WTC11 (cell line): ENCODE measurements at regions not wholly inside any gene's neighbourhood (a gene's known extent, or its start where the extent isn't known, plus 50 kb on each side); places are given as distances from the start of the nearest gene placed in this dataset.

Source experiments
- ATAC-seq: fragments of 200-7000 bp; cut with Tn5 transposase; 2 replicates; pipeline ENCODE4 v1.10.0; 2021; ENCODE audit warnings: mild to moderate bottlenecking, moderate library complexity
- CTCF ChIA-PET: fragments of 300-600 bp; sonication (Branson Sonifier 250); formaldehyde crosslinking; loops from one replicate; lab custom pipeline; 2021; ENCODE audit warnings: antibody characterized with exemption; lab: Charles Lee
- POLR2A ChIA-PET: fragments of 350-600 bp; sonication (Branson Sonifier 250); formaldehyde crosslinking; loops from one replicate; lab custom pipeline; 2021; ENCODE audit warnings: antibody characterized with exemption; lab: Charles Lee
- DNase-seq: peaks from one replicate; pipeline ENCODE4 v3.0.0; 2021; ENCODE audit warnings: low spot score
- H3K27ac Mint-ChIP-seq: 2 replicates; pipeline ENCODE4 v1.8.0; 2021; ENCODE audit warnings: mixed read lengths
- H3K27me3 Mint-ChIP-seq: 2 replicates; pipeline ENCODE4 v1.8.0; 2021; ENCODE audit warnings: low read depth, mild to moderate bottlenecking, moderate library complexity, mixed read lengths
- H3K36me3 Mint-ChIP-seq: 2 replicates; pipeline ENCODE4 v1.8.0; 2021; ENCODE audit warnings: mixed read lengths
- H3K4me1 Mint-ChIP-seq: 2 replicates; pipeline ENCODE4 v1.8.0; 2022; ENCODE audit warnings: mixed read lengths
- H3K4me3 Mint-ChIP-seq: 2 replicates; pipeline ENCODE4 v1.8.0; 2021; ENCODE audit warnings: mild to moderate bottlenecking, moderate library complexity, mixed read lengths
- H3K9me3 Mint-ChIP-seq: 2 replicates; pipeline ENCODE4 v1.8.0; 2021; ENCODE audit warnings: mixed read lengths
- ELF4 ChIP-seq: sonication (generic); formaldehyde crosslinking; IDR thresholded peaks from 2 replicates; pipeline ENCODE4 v1.8.1; 2022; ENCODE audit warnings: low read depth, mild to moderate bottlenecking, moderate library complexity, missing genetic modification reagents
- FOXK1 ChIP-seq: sonication (generic); formaldehyde crosslinking; IDR thresholded peaks from 2 replicates; pipeline ENCODE4 v1.8.0; 2022; ENCODE audit warnings: mild to moderate bottlenecking, moderate library complexity, missing genetic modification reagents
- GTF2I ChIP-seq: fragments of 250-450 bp; sonication (Bioruptor Pico); conservative IDR thresholded peaks from 2 replicates; pipeline ENCODE4 v1.4.0; 2021; ENCODE audit warnings: mild to moderate bottlenecking
- JUN ChIP-seq: sonication (generic); formaldehyde crosslinking; IDR thresholded peaks from 2 replicates; pipeline ENCODE4 v1.8.0; 2023; ENCODE audit warnings: mild to moderate bottlenecking, missing genetic modification reagents
- NFE2L1 ChIP-seq: sonication (generic); formaldehyde crosslinking; IDR thresholded peaks from 2 replicates; pipeline ENCODE4 v1.8.1; 2023; ENCODE audit warnings: missing genetic modification reagents
- NFYB ChIP-seq: sonication (generic); formaldehyde crosslinking; conservative IDR thresholded peaks from 2 replicates; pipeline ENCODE4 v1.8.0; 2022; ENCODE audit warnings: low read depth, missing genetic modification reagents
- RORB ChIP-seq: fragments of 250-450 bp; sonication (Bioruptor Pico); IDR thresholded peaks from 2 replicates; pipeline ENCODE4 v1.9.0; 2021; ENCODE audit warnings: mild to moderate bottlenecking
- SMAD3 ChIP-seq: sonication (generic); formaldehyde crosslinking; IDR thresholded peaks from 2 replicates; pipeline ENCODE4 v1.8.0; 2022; ENCODE audit warnings: missing genetic modification reagents, mild to moderate bottlenecking, borderline replicate concordance
- SP1 ChIP-seq: sonication (generic); formaldehyde crosslinking; conservative IDR thresholded peaks from 2 replicates; pipeline ENCODE4 v1.8.1; 2022; ENCODE audit warnings: missing genetic modification reagents
- ZBTB21 ChIP-seq: sonication (generic); formaldehyde crosslinking; IDR thresholded peaks from 2 replicates; pipeline ENCODE4 v1.8.1; 2023; ENCODE audit warnings: mild to moderate bottlenecking, missing genetic modification reagents, borderline replicate concordance
- ZNF121 ChIP-seq: sonication (generic); formaldehyde crosslinking; IDR thresholded peaks from 2 replicates; pipeline ENCODE4 v1.8.0; 2023; ENCODE audit warnings: missing genetic modification reagents
- ZNF671 ChIP-seq: fragments of 250-450 bp; sonication (Bioruptor Pico); IDR thresholded peaks from 2 replicates; pipeline ENCODE4 v1.8.0; 2021; ENCODE audit warnings: mild to moderate bottlenecking
- TF ChIP-seq, protein P1 (sequence below): fragments of 250-450 bp; sonication (Bioruptor Pico); IDR thresholded peaks from 2 replicates; pipeline ENCODE4 v1.8.0; 2021; ENCODE audit warnings: mild to moderate bottlenecking
- TF ChIP-seq, protein P2 (sequence below): sonication (generic); formaldehyde crosslinking; IDR thresholded peaks from 2 replicates; pipeline ENCODE4 v1.8.1; 2023; ENCODE audit warnings: mild to moderate bottlenecking, missing genetic modification reagents, moderate library complexity
- TF ChIP-seq, protein P3 (sequence below): sonication (generic); formaldehyde crosslinking; conservative IDR thresholded peaks from 2 replicates; pipeline ENCODE4 v1.8.1; 2022; ENCODE audit warnings: mild to moderate bottlenecking, missing genetic modification reagents
- TF ChIP-seq, protein P4 (sequence below): sonication (generic); formaldehyde crosslinking; IDR thresholded peaks from 2 replicates; pipeline ENCODE4 v1.8.1; 2023; ENCODE audit warnings: mild to moderate bottlenecking, missing genetic modification reagents
- TF ChIP-seq, protein P5 (sequence below): sonication (generic); formaldehyde crosslinking; IDR thresholded peaks from 2 replicates; pipeline ENCODE4 v1.8.1; 2022; ENCODE audit warnings: missing genetic modification reagents, borderline replicate concordance
- TF ChIP-seq, protein P6 (sequence below): sonication (generic); formaldehyde crosslinking; IDR thresholded peaks from 2 replicates; pipeline ENCODE4 v1.8.1; 2023; ENCODE audit warnings: mild to moderate bottlenecking, missing genetic modification reagents
- TF ChIP-seq, protein P7 (sequence below): fragments of 250-450 bp; sonication (Bioruptor Pico); IDR thresholded peaks from 2 replicates; pipeline ENCODE4 v1.9.0; 2021; ENCODE audit warnings: mild to moderate bottlenecking

DNA sequence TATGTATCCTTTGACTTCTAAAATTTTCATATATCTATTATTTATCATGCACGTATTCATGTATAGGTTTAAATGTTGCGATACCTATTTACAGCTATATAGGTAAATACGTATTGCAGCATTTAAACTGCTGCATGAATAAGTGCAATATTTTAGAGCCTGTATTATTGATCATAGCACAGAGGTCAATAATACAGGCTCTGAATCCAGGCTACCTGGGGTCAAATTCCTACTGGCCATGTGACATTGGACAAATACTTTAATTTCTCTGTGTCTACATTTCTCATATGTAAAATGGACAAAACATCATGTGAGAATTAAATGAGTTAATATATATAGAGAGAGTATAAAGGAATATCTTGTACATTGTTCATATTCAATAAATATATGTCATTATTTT, 352.9 kb upstream of the ROBO2 start (continued):
- no peak for TF ChIP-seq JUN
- no peak for TF ChIP-seq SMAD3 (CRISPR knock-in tag)

DNA sequence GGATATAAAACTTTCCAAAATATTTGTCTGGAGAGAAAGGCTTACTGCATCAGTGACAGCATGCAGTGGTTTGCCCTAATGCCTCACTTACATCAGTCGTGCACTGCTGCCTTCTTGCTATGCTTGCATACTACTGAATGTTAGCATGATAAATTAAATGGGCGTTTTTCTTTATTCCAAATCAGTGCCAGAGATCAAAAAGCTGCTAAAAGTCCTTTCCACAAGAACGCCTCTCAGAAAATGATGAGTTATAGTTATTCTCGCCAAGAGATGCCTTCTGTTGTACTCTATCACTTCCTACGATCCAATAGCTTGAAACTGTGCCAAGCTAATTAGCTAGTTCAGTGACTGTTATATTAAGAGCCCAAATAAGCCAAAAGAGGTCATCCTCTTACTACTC, 345.8 kb upstream of the ROBO2 start:
- no peak overlapping the region for H3K27ac Mint-ChIP-seq
- POLR2A ChIA-PET = no interaction called here
- H3K9me3 Mint-ChIP-seq = peaks cover 21% of the 10 kb centered on the region
- CTCF ChIA-PET = no interaction called here
- peaks cover 6% of the 10 kb centered on the region for H3K4me1 Mint-ChIP-seq
- peaks cover 3% of the 10 kb centered on the region; the same call in 1 of the 2 replicates for H3K36me3 Mint-ChIP-seq
- ATAC-seq = no peak
- DNase-seq = no peak
- TF ChIP-seq NFYB (CRISPR knock-in tag) = no peak
- TF ChIP-seq, protein P1, sequence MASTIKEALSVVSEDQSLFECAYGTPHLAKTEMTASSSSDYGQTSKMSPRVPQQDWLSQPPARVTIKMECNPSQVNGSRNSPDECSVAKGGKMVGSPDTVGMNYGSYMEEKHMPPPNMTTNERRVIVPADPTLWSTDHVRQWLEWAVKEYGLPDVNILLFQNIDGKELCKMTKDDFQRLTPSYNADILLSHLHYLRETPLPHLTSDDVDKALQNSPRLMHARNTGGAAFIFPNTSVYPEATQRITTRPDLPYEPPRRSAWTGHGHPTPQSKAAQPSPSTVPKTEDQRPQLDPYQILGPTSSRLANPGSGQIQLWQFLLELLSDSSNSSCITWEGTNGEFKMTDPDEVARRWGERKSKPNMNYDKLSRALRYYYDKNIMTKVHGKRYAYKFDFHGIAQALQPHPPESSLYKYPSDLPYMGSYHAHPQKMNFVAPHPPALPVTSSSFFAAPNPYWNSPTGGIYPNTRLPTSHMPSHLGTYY = no peak
- no peak for TF ChIP-seq SP1
- TF ChIP-seq FOXK1 (CRISPR knock-in tag) = no peak
- no peak for TF ChIP-seq ZNF121 (CRISPR knock-in tag)
- TF ChIP-seq GTF2I (CRISPR knock-in tag) = no peak
- TF ChIP-seq, protein P2, sequence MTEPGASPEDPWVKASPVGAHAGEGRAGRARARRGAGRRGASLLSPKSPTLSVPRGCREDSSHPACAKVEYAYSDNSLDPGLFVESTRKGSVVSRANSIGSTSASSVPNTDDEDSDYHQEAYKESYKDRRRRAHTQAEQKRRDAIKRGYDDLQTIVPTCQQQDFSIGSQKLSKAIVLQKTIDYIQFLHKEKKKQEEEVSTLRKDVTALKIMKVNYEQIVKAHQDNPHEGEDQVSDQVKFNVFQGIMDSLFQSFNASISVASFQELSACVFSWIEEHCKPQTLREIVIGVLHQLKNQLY (CRISPR knock-in tag) = no peak
- TF ChIP-seq NFE2L1 (CRISPR knock-in tag) = no peak
- TF ChIP-seq, protein P3, sequence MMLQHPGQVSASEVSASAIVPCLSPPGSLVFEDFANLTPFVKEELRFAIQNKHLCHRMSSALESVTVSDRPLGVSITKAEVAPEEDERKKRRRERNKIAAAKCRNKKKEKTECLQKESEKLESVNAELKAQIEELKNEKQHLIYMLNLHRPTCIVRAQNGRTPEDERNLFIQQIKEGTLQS = no peak
- TF ChIP-seq ZBTB21 (CRISPR knock-in tag) = no peak
- TF ChIP-seq, protein P4, sequence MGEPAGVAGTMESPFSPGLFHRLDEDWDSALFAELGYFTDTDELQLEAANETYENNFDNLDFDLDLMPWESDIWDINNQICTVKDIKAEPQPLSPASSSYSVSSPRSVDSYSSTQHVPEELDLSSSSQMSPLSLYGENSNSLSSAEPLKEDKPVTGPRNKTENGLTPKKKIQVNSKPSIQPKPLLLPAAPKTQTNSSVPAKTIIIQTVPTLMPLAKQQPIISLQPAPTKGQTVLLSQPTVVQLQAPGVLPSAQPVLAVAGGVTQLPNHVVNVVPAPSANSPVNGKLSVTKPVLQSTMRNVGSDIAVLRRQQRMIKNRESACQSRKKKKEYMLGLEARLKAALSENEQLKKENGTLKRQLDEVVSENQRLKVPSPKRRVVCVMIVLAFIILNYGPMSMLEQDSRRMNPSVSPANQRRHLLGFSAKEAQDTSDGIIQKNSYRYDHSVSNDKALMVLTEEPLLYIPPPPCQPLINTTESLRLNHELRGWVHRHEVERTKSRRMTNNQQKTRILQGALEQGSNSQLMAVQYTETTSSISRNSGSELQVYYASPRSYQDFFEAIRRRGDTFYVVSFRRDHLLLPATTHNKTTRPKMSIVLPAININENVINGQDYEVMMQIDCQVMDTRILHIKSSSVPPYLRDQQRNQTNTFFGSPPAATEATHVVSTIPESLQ (CRISPR knock-in tag) = no peak
- no peak for TF ChIP-seq ZNF671 (CRISPR knock-in tag)
- no peak for TF ChIP-seq ELF4 (CRISPR knock-in tag)
- TF ChIP-seq, protein P5, sequence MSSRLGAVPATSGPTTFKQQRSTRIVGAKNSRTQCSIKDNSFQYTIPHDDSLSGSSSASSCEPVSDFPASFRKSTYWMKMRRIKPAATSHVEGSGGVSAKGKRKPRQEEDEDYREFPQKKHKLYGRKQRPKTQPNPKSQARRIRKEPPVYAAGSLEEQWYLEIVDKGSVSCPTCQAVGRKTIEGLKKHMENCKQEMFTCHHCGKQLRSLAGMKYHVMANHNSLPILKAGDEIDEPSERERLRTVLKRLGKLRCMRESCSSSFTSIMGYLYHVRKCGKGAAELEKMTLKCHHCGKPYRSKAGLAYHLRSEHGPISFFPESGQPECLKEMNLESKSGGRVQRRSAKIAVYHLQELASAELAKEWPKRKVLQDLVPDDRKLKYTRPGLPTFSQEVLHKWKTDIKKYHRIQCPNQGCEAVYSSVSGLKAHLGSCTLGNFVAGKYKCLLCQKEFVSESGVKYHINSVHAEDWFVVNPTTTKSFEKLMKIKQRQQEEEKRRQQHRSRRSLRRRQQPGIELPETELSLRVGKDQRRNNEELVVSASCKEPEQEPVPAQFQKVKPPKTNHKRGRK (CRISPR knock-in tag) = no peak
- TF ChIP-seq RORB (CRISPR knock-in tag) = no peak
- H3K27me3 Mint-ChIP-seq = no peaks in the 10 kb centered on the region
- H3K4me3 Mint-ChIP-seq = no peak overlapping the region

DNA sequence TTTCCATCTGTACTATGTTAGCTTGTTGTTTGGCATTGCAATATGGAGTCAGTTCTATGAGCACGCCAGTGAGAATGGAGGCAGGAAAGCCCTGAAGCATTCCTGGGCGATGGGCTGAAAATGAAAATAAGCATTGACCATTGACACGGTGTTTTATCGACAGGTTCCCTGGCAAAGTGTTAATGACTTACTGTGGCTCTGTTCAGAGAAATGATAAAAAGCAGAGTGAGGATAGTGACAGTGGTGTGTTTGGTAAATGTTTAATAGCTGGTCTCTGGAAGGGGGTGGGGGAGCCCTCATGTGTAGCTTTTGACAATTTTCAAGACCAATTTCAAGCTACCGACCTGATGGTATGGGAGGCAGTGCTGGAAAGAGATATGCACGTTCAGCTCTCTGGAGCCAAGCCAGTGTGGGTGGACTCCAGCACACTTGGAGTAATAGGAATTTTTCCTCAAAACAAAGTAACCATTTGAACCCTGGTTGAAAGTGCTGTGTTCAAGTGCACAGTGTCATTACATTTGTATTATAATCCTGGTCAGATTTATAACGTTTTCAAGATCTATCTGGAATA, 341.7 kb upstream of the ROBO2 start:
- ChIA-PET CTCF (no interaction called here), POLR2A (no interaction called here)
- Mint-ChIP-seq H3K36me3 (no peaks in the 10 kb centered on the region), H3K27ac (0 out of 2 replicates have a peak overlapping the region, but pooled peaks have one; percentile 43), H3K4me1 (peaks cover 32% of the 10 kb centered on the region), H3K9me3 (no peaks in the 10 kb centered on the region), H3K27me3 (no peaks in the 10 kb centered on the region), H3K4me3 (no peak overlapping the region)
- no peak for ATAC-seq
- DNase-seq = no peak
- TF ChIP-seq, protein P2 (CRISPR knock-in tag) = no peak
- TF ChIP-seq, protein P6, sequence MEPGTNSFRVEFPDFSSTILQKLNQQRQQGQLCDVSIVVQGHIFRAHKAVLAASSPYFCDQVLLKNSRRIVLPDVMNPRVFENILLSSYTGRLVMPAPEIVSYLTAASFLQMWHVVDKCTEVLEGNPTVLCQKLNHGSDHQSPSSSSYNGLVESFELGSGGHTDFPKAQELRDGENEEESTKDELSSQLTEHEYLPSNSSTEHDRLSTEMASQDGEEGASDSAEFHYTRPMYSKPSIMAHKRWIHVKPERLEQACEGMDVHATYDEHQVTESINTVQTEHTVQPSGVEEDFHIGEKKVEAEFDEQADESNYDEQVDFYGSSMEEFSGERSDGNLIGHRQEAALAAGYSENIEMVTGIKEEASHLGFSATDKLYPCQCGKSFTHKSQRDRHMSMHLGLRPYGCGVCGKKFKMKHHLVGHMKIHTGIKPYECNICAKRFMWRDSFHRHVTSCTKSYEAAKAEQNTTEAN (CRISPR knock-in tag) = no peak
- TF ChIP-seq, protein P7, sequence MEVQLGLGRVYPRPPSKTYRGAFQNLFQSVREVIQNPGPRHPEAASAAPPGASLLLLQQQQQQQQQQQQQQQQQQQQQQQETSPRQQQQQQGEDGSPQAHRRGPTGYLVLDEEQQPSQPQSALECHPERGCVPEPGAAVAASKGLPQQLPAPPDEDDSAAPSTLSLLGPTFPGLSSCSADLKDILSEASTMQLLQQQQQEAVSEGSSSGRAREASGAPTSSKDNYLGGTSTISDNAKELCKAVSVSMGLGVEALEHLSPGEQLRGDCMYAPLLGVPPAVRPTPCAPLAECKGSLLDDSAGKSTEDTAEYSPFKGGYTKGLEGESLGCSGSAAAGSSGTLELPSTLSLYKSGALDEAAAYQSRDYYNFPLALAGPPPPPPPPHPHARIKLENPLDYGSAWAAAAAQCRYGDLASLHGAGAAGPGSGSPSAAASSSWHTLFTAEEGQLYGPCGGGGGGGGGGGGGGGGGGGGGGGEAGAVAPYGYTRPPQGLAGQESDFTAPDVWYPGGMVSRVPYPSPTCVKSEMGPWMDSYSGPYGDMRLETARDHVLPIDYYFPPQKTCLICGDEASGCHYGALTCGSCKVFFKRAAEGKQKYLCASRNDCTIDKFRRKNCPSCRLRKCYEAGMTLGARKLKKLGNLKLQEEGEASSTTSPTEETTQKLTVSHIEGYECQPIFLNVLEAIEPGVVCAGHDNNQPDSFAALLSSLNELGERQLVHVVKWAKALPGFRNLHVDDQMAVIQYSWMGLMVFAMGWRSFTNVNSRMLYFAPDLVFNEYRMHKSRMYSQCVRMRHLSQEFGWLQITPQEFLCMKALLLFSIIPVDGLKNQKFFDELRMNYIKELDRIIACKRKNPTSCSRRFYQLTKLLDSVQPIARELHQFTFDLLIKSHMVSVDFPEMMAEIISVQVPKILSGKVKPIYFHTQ = no peak
- TF ChIP-seq, protein P3 = no peak
- TF ChIP-seq NFYB (CRISPR knock-in tag) = no peak
- TF ChIP-seq, protein P4 (CRISPR knock-in tag) = no peak
